Endothelial cell of umbilical vein (primary cell): ENCODE measurements at regions not wholly inside any gene's neighbourhood (a gene's known extent, or its start where the extent isn't known, plus 50 kb on each side); places are given as distances from the start of the nearest gene placed in this dataset.

ENCODE experiments used
- BruUV-seq: library from RNA; stranded (reverse); fragments of 400-500 nt; replicated peaks from 2 replicates; lab custom pipeline; 2021; lab: Mats Ljungman, UMichigan
- CTCF ChIA-PET: fragments of 300-600, 350-600 bp; sonication (Branson Sonifier 250); formaldehyde crosslinking; loops from one replicate; lab custom pipeline; 2021; ENCODE audit warnings: antibody characterized with exemption, inconsistent platforms; lab: Charles Lee
- POLR2A ChIA-PET: fragments of 300-600, 350-600 bp; sonication (Branson Sonifier 250); formaldehyde crosslinking; loops from one replicate; lab custom pipeline; 2021; ENCODE audit warnings: antibody characterized with exemption, inconsistent platforms; lab: Charles Lee
- DNase-seq: peaks from one replicate; pipeline ENCODE4 v3.0.0-alpha.2; 2011; ENCODE audit warnings: low read depth, low spot score
- FAIRE-seq: peaks from 2 replicates; lab custom pipeline; 2011; peaks lifted over from hg19 to GRCh38; lab: Jason Lieb, UNC
- H2AFZ ChIP-seq: 2 replicates; pipeline ENCODE4 v1.6.0; 2012; ENCODE audit warnings: low read depth, low read length, control low read depth, inconsistent platforms
- H3K27ac ChIP-seq: 2 replicates; pipeline ENCODE4 v1.5.1; 2011; ENCODE audit warnings: low read depth, mild to moderate bottlenecking, control low read depth, low read length, moderate library complexity; ENCODE audit not compliant: insufficient read depth
- H3K27me3 ChIP-seq, 2 experiments: 2 replicates each; pipeline versions ENCODE4 v1.6.0 to v1.6.1; 2011; ENCODE audit warnings: low read length in 2 of 2, mixed read lengths in 1 of 2; ENCODE audit not compliant: control insufficient read depth in 2 of 2, insufficient read depth in 2 of 2
- H3K36me3 ChIP-seq, 2 experiments: 2 replicates in 1 of 2; 3 replicates in 1 of 2; pipeline ENCODE4 v1.5.1; 2011; ENCODE audit warnings: low read length in 2 of 2, mild to moderate bottlenecking in 1 of 2, moderate library complexity in 1 of 2; ENCODE audit not compliant: control insufficient read depth in 2 of 2, insufficient read depth in 2 of 2; ENCODE audit errors: extremely low read depth in 1 of 2
- H3K4me1 ChIP-seq: 3 replicates; pipeline ENCODE4 v1.5.1; 2011; ENCODE audit warnings: mild to moderate bottlenecking, low read length; ENCODE audit not compliant: control insufficient read depth, insufficient read depth; ENCODE audit errors: extremely low read depth
- H3K4me2 ChIP-seq: 2 replicates; pipeline ENCODE4 v1.6.1; 2011; ENCODE audit warnings: low read length, control low read depth, mixed read lengths; ENCODE audit not compliant: insufficient read depth
- H3K4me3 ChIP-seq, 3 experiments: fragments of 200-600 bp in 1 of 3; sonication (generic), shearing (Covaris generic) in 1 of 3; replicated peaks in 1 of 3; 2 replicates each; pipeline ENCODE4 v1.5.1; 2011 to 2016; ENCODE audit warnings: control low read depth in 3 of 3, low read length in 3 of 3, mild to moderate bottlenecking in 2 of 3, inconsistent platforms in 1 of 3, low read depth in 1 of 3, moderate library complexity in 1 of 3; ENCODE audit not compliant: insufficient read depth in 1 of 3
- H3K79me2 ChIP-seq: 2 replicates; pipeline ENCODE4 v1.6.0; 2012; ENCODE audit warnings: low read length, inconsistent platforms; ENCODE audit not compliant: control insufficient read depth, insufficient read depth
- H3K9ac ChIP-seq: replicated peaks from 2 replicates; pipeline ENCODE3; 2011; ENCODE audit warnings: low read length, control low read depth; ENCODE audit not compliant: insufficient read depth; ENCODE audit errors: extremely low read depth
- H3K9me1 ChIP-seq: replicated peaks from 3 replicates; pipeline ENCODE4 v1.6.0; 2011; ENCODE audit warnings: mild to moderate bottlenecking, low read length; ENCODE audit not compliant: control insufficient read depth, insufficient read depth; ENCODE audit errors: extremely low read depth
- H3K9me3 ChIP-seq: replicated peaks from 2 replicates; pipeline ENCODE4 v1.5.1; 2012; ENCODE audit warnings: low read length, inconsistent platforms; ENCODE audit not compliant: control insufficient read depth, insufficient read depth
- H4K20me1 ChIP-seq: replicated peaks from 2 replicates; pipeline ENCODE3; 2011; ENCODE audit warnings: mild to moderate bottlenecking, low read length; ENCODE audit not compliant: control insufficient read depth, insufficient read depth; ENCODE audit errors: extremely low read depth
- CTCF ChIP-seq, 2 donors: IDR thresholded peaks; 1 replicate in 1 of 2; 2 replicates in 1 of 2; pipeline ENCODE4 v1.5.1; 2011; ENCODE audit warnings: low read length in 2 of 2, mild to moderate bottlenecking in 2 of 2, moderate library complexity in 2 of 2, control low read depth in 1 of 2, inconsistent platforms in 1 of 2, low read depth in 1 of 2; ENCODE audit not compliant: insufficient read depth in 1 of 2; ENCODE audit errors: extremely low read depth in 1 of 2
- EZH2 ChIP-seq: IDR thresholded peaks from 2 replicates; pipeline ENCODE4 v1.6.1; 2012; ENCODE audit warnings: borderline replicate concordance, low read depth, mild to moderate bottlenecking, moderate library complexity, low read length, inconsistent platforms; ENCODE audit not compliant: severe bottlenecking
- FOS ChIP-seq: IDR thresholded peaks from 2 replicates; pipeline ENCODE4 v1.6.1; 2011; ENCODE audit warnings: mild to moderate bottlenecking, low read length, moderate library complexity, borderline replicate concordance; ENCODE audit not compliant: insufficient read depth
- GATA2 ChIP-seq: IDR thresholded peaks from 2 replicates; pipeline ENCODE4 v1.7.0; 2011; ENCODE audit warnings: low read depth, mild to moderate bottlenecking, moderate library complexity, mixed read lengths, low read length; ENCODE audit not compliant: insufficient read length, insufficient read depth
- JUN ChIP-seq: IDR thresholded peaks from 2 replicates; pipeline ENCODE4 v1.6.1; 2011; ENCODE audit warnings: borderline replicate concordance, low read depth; ENCODE audit not compliant: insufficient read length, insufficient read depth
- MAX ChIP-seq: IDR thresholded peaks from 2 replicates; pipeline ENCODE4 v1.6.1; 2011; ENCODE audit not compliant: insufficient read depth, insufficient read length
- MYC ChIP-seq: IDR thresholded peaks from one replicate; pipeline ENCODE4 v1.6.1; 2011; ENCODE audit warnings: mild to moderate bottlenecking, low read depth, low read length
- POLR2A ChIP-seq: IDR thresholded peaks from 2 replicates; pipeline ENCODE4 v1.6.1; 2012; ENCODE audit warnings: low read depth, mild to moderate bottlenecking, control low read depth, low read length
- POLR2AphosphoS5 ChIP-seq: IDR thresholded peaks from 2 replicates; pipeline ENCODE4 v1.6.1; 2012; ENCODE audit warnings: low read depth, mild to moderate bottlenecking, control low read depth, low read length, moderate library complexity; ENCODE audit not compliant: insufficient read depth
- dilution Hi-C: fragments of 300-500 bp; cut with MboI; formaldehyde crosslinking; loops from one replicate; pipeline ENCODE4 v1.15.0; 2019; ENCODE audit warnings: low sequenced_read_pairs; ENCODE audit not compliant: extremely low pct_ligation_motif_present
- intact Hi-C: fragments of 100-400 bp; cut with micrococcal nuclease; formaldehyde crosslinking; loops from one replicate; pipeline ENCODE4 v1.10.0; 2022

DNA sequence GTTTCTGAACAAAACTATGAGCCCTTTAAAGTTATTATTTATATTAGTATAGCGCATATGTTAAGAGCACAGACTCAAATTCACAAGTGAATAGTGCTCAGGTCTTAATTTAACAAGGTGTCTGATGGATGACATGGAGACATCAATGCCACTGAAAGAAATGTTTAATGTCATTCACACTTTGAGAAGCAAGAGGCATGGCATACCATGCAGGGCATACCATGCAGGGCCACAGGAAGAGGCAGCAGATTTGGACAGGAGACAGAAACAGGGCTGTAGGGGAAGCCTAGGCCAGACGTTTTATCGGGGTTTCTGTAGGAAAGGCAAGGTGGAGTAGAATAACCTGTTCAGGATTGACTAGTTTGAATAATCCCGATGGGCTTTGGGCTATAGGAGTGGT lies 150.2 kb upstream of the KCNH8 start:
- Histone ChIP-seq H3K9me3 (peaks cover 6% of the 10 kb centered on the region), H3K9ac (no peak overlapping the region), H3K4me2 (no peak overlapping the region), H2AFZ (no peak overlapping the region), H4K20me1 (no peaks in the 10 kb centered on the region), H3K9me1 (no peaks in the 10 kb centered on the region), H3K4me1 (no peaks in the 10 kb centered on the region), H3K27ac (no peak overlapping the region), H3K36me3 (no peaks in the 10 kb centered on the region), H3K27me3 (no peaks in the 10 kb centered on the region), H3K79me2 (no peaks in the 10 kb centered on the region), H3K4me3 (no peak overlapping the region)
- TF ChIP-seq JUN (no peak), MYC (no peak), GATA2 (no peak), CTCF (IDR thresholded peaks at IDR 0.05; ENCODE audit: extremely low read depth in 1 of 2, insufficient read depth in 1 of 2, low read depth in 1 of 2, low read length in 2 of 2) (no peak), POLR2AphosphoS5 (no peak), POLR2A (no peak), FOS (no peak), MAX (no peak), EZH2 (no peak)
- POLR2A ChIA-PET, result no interaction called here
- CTCF ChIA-PET, result no interaction called here
- dilution Hi-C loops (no loop called here), intact Hi-C loops (no loop called here)
- BruUV-seq, result no TSS peak
- FAIRE-seq (no peak), DNase-seq (no peak)
